GM12892 (cell line): ENCODE measurements at regions not wholly inside any gene's neighbourhood (a gene's known extent, or its start where the extent isn't known, plus 50 kb on each side); places are given as distances from the start of the nearest gene placed in this dataset.

Experiments
- POLR2AphosphoS5 ChIP-seq: IDR thresholded peaks from 2 replicates; pipeline ENCODE4 v1.6.1; 2011; ENCODE audit warnings: low read depth, low read length, control low read depth
- TAF1 ChIP-seq: IDR thresholded peaks from 2 replicates; pipeline ENCODE4 v1.6.1; 2011; ENCODE audit warnings: low read depth, mild to moderate bottlenecking, control low read depth, low read length, borderline replicate concordance

DNA sequence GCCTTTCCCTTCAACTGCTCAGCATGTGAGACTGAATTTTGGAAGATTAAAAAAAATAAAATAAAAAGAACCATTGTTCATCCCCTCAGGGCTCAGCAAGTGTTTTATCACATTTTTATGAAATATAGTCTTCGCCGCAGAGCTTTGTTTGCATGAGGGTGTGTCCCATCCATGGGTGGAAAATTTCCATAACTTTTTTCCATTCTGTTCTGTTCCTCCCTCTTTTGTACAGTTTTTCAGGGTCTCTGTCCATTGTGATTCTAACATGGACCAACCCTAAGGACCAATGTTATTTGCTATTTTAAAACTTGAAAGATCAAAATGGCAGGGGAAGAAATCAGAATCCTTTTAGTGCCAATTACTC is 213.3 kb upstream of the SGK1 start:
- TF ChIP-seq POLR2AphosphoS5, result no peak
- TF ChIP-seq TAF1, result no peak
